Memory B cell (primary cell): ENCODE measurements at regions not wholly inside any gene's neighbourhood (a gene's known extent, or its start where the extent isn't known, plus 50 kb on each side); places are given as distances from the start of the nearest gene placed in this dataset.

Source experiments
- ATAC-seq: fragments of 150-1000 bp; cut with Tn5 transposase; 2 replicates; pipeline ENCODE4 v1.10.0; 2021; ENCODE audit warnings: low read depth, mild to moderate bottlenecking, moderate library complexity
- DNase-seq, 2 donors: peaks; one replicate each; pipeline ENCODE4 v3.0.0; 2022; ENCODE audit warnings: low spot score in 2 of 2
- H3K27ac Mint-ChIP-seq: one replicate; pipeline ENCODE4 v1.8.0; 2022; ENCODE audit warnings: mild to moderate bottlenecking, moderate library complexity, mixed read lengths
- H3K27me3 Mint-ChIP-seq: one replicate; pipeline ENCODE4 v1.8.0; 2022; ENCODE audit warnings: mixed read lengths
- H3K36me3 Mint-ChIP-seq: one replicate; pipeline ENCODE4 v1.8.0; 2022; ENCODE audit warnings: mild to moderate bottlenecking, mixed read lengths
- H3K4me1 Mint-ChIP-seq: one replicate; pipeline ENCODE4 v1.8.0; 2022; ENCODE audit warnings: mixed read lengths
- H3K4me3 Mint-ChIP-seq: one replicate; pipeline ENCODE4 v1.8.0; 2022; ENCODE audit warnings: mild to moderate bottlenecking, moderate library complexity, mixed read lengths
- H3K9me3 Mint-ChIP-seq: one replicate; pipeline ENCODE4 v1.8.0; 2022; ENCODE audit warnings: mixed read lengths

DNA sequence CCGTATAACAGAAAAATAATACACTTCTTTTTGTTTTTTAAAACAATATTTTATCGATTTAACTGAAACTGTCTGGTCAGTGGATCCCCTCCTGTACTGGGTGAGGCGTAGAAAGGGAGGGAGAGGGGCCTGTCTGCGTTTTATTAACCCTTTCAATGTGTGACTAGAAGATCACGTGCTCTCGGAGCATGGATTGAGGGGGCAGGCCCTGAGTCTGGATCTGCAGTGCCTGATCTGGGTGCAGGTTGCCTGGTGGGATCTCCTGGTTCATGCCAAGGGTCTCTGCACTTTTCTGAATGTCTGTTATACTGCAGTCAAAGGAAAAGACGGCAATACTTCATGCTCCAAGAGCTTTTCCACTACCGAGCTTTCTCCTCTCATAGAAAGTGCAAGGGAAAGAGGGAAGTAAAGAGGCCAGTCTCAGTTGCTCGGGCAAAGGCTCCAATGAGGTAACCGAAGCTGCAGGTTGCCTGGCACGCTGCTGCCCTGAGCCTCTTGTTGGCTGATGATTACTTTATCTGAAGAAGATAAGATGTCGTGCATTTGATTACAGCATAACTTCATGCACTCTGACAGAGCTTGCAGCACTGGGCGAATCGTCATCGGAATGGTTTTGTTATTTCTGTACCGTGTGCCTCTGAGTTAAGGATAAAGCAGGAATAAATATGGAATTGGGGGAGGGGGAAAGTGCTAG, 167.5 kb upstream of the PMEPA1 start:
- ATAC-seq (no peak), DNase-seq (no peak)
- Mint-ChIP-seq H3K27ac (no peak overlapping the region), H3K9me3 (no peaks in the 10 kb centered on the region), H3K36me3 (no peaks in the 10 kb centered on the region), H3K4me1 (no peaks in the 10 kb centered on the region), H3K27me3 (peaks cover 3% of the 10 kb centered on the region), H3K4me3 (no peak overlapping the region)

DNA sequence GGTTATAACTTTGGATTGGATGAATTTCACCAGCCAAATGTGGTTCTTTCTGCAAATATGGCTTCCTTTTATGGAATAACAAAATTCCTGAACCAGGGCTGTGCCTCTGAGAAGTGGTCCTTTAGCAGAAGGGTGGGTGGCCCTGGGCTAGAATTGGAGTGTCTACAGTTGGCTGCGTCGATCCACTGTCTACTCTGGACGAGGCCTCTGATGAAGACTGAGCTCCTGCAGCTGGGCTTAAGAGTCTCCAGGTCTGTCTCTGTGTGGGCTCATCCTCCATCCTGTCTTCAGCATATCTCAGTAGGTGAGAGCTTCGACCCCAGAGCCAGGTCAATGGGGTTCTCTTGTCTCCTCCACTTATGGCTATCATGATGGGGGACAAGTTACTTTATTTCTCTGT, 166.3 kb upstream of the PMEPA1 start:
- Mint-ChIP-seq H3K36me3 (no peaks in the 10 kb centered on the region), H3K27ac (no peak overlapping the region), H3K4me1 (no peaks in the 10 kb centered on the region), H3K4me3 (no peak overlapping the region), H3K9me3 (no peaks in the 10 kb centered on the region), H3K27me3 (peaks cover 4% of the 10 kb centered on the region)
- DNase-seq: no peak
- no peak for ATAC-seq

DNA sequence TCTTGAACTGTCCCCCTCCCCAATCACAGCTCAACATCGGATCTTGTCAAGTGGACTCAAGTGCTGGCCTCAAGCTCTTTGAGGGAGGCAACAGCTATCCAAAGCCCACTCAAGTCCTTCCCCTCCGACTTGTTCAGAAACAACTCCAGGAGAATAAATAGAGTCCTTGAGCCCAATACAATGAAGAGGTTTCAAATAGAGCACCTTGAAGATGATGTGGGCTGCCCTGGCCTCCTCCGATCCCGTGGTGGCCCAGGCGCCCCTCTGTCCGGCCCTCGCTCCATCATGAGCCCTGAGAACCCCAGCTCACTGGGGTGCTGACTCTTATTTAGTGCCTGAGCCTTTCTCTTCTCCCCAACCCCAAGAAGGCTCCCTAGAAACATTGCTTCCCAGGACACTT, 164.3 kb upstream of the PMEPA1 start:
- no peaks in the 10 kb centered on the region for H3K36me3 Mint-ChIP-seq
- peaks cover 14% of the 10 kb centered on the region for H3K27me3 Mint-ChIP-seq
- H3K4me3 Mint-ChIP-seq: no peak overlapping the region
- DNase-seq (no peak), ATAC-seq (no peak)
- H3K4me1 Mint-ChIP-seq: no peaks in the 10 kb centered on the region
- no peak overlapping the region for H3K27ac Mint-ChIP-seq
- H3K9me3 Mint-ChIP-seq: no peaks in the 10 kb centered on the region

DNA sequence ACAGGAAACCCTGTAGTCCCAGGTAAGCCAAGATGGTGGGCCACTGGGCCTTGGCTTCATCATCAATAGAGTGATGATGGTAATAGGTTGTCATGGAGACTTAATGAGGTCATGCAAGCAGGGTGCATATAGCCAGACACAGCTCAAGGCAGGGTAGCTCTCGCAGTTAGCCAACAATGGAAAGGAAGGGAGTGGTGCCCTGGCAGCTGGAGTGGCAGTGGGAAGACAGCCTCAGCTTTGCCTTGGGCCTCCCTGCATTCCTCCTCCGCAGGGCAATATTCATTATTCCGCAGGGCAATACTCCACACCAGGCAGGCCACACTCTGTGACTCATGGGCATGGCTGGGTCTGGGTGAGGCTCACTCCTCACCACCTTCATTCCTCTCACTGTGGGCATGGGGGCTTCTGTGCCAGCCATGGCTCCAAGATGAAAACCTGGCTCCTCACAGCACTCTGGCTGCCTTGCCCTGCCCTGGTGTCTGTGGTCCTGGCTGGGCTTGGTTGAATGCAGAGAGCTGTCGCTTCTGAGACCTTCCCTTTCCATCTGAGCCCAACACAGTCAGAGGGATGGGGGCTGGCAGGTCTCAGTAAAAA, 163.1 kb upstream of the PMEPA1 start:
- DNase-seq (no peak), ATAC-seq (no peak)
- Mint-ChIP-seq H3K27me3 (peaks cover 17% of the 10 kb centered on the region), H3K36me3 (no peaks in the 10 kb centered on the region), H3K4me1 (no peaks in the 10 kb centered on the region), H3K27ac (no peak overlapping the region), H3K9me3 (no peaks in the 10 kb centered on the region), H3K4me3 (no peak overlapping the region)

DNA sequence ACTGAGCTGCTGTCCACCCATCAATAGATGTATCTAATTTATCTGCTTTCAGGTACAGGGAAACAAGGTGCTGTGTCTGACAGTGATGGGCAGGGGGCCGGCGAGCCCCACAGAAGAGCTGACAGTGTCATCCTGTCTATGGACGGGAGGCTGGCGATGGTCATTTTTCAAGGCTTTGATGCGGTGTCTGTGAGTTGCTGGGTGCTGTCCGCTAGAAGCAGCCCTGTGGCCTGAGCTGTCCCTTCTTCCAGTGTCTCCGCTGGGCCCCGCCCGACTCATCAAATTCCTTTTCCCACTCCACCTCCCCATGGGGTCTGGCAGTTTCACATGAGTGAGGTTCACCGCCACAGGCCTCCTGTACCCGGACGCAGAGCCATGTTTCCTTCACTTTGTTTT, 161.4 kb upstream of the PMEPA1 start:
- H3K4me1 Mint-ChIP-seq: no peaks in the 10 kb centered on the region
- H3K27ac Mint-ChIP-seq: no peak overlapping the region
- no peaks in the 10 kb centered on the region for H3K36me3 Mint-ChIP-seq
- H3K27me3 Mint-ChIP-seq: peaks cover 22% of the 10 kb centered on the region
- no peak for ATAC-seq
- no peaks in the 10 kb centered on the region for H3K9me3 Mint-ChIP-seq
- DNase-seq: no peak
- no peak overlapping the region for H3K4me3 Mint-ChIP-seq

DNA sequence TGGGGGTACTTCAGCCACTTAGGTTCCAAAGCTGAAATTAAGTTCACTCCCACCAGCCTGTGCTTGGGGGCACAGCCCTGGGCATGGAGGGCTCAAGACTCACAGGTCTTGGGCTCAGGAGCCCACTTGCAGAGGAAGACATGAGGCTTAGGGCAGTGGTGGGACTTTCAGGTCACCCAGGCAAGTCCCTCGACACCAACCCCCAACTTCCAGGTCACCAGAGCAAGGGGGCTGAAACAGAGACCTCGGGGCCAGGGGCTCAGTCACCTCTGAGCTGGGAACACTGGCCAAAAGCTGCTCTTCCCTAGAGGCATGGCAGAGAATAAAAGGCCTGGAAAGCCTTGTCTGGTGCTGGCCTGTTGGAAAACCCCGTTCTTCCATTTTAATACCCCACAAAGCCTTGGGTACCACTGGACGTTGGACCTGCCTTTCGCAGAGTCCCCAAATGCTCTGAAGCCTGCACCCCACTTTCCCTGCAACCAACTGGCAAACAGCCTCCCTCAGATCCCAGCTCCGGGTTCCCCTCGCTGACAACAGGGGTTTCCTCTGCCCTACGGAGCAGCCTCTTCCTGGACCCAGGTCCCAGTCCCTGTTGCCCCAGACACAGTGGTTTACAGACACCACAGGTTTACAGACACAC, 160.9 kb upstream of the PMEPA1 start:
- Mint-ChIP-seq H3K4me1 (no peaks in the 10 kb centered on the region), H3K27me3 (peaks cover 24% of the 10 kb centered on the region), H3K36me3 (no peaks in the 10 kb centered on the region), H3K4me3 (no peak overlapping the region), H3K9me3 (no peaks in the 10 kb centered on the region), H3K27ac (no peak overlapping the region)
- DNase-seq (no peak), ATAC-seq (no peak)

DNA sequence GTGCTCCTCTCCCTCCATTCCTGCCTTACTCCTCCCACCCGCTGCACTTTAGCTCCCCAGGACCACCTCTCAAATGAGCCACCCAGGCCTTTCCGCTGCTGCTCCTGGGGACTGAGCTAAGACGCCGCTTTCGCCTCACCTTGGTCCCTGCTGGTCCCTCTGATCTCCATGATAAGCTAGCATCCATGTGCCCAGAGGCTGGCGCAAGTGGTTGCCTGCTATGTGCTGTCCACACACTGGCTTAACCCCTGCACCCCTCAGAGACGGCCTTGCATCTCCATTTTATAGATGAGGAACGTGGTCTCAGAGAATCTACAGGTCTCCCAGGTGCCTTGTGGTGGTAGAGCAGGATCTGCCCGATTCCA, 160.1 kb upstream of the PMEPA1 start:
- no peak for ATAC-seq
- Mint-ChIP-seq H3K27ac (no peak overlapping the region), H3K27me3 (peaks cover 26% of the 10 kb centered on the region), H3K4me1 (no peaks in the 10 kb centered on the region), H3K9me3 (no peaks in the 10 kb centered on the region), H3K4me3 (no peak overlapping the region), H3K36me3 (no peaks in the 10 kb centered on the region)
- DNase-seq: no peak

DNA sequence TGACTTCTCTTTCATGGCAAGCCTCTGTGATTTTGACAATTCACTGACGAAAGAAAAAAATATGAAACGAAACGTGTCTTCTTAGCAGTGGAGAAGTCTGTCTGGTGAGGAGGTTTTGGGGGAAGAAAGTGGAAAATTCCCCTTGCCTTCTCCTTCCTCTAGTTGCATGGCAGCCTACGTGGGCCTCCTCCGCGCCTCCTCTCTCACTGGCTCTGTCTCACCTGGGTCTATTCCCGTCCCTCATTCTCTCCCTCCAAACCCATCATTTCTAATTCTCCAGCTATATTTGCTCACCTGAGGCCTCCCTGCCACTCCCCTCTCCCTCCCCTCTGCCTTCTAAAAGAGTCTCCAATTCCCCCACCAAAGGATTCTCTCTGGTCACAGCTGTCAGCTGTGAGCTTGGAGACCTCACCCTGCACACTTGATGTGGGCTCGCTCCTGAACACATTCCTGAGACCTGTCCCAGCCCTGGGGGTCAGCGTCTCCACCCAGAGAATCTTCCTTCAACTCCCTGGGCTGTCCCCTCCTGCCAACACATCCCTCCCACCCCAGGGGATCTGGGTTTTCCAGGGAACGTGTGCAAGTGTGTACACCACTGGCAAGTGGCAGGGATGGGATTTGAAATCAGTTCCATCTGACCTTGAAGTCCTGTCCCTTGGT, 159.6 kb upstream of the PMEPA1 start:
- H3K4me1 Mint-ChIP-seq: no peaks in the 10 kb centered on the region
- H3K4me3 Mint-ChIP-seq: no peak overlapping the region
- ATAC-seq (no peak), DNase-seq (no peak)
- no peak overlapping the region for H3K27ac Mint-ChIP-seq
- H3K9me3 Mint-ChIP-seq: no peaks in the 10 kb centered on the region
- H3K27me3 Mint-ChIP-seq: peaks cover 26% of the 10 kb centered on the region
- H3K36me3 Mint-ChIP-seq: no peaks in the 10 kb centered on the region

DNA sequence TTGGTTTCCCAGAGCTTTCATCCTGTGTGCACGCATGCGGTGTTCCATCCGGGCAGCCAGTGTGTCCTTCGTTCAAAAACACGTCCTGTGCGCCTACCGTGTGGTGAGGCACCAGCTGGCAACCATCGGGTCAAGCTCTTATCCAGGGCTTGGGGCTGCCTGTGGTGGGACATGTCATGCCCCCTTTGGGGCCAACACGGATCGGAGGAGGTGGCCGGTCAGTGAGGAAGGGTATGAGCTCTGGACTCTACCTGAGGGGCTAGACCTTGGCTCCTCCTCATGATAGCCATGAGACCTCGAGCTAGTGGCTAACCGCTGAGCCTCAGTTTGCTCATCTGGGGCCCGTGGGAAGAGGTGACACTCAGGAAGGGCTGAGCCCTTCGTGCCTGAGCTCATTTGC, 158.5 kb upstream of the PMEPA1 start:
- Mint-ChIP-seq H3K27me3 (peaks cover 28% of the 10 kb centered on the region), H3K4me1 (no peaks in the 10 kb centered on the region), H3K27ac (no peak overlapping the region), H3K4me3 (no peak overlapping the region), H3K36me3 (no peaks in the 10 kb centered on the region), H3K9me3 (no peaks in the 10 kb centered on the region)
- ATAC-seq: no peak
- DNase-seq: no peak

DNA sequence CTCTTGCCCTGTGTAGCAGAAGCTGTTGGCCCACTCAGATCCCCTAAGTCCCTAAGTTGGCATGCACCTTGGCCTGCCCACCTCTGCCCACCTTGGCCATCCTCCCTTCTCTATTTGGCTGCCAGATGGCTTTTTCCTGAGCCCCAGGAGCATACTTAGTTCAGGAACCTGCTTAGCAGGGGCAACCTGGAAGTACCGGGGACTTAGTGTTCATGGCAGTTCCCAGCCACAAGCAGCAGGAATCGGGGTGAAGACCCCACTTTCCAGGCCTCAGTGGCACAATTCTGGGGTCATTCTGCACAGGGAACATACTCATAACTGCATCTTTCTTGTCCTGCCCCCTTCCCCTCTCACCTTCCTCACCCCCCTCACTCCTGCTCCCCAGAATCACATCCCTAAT, 158.0 kb upstream of the PMEPA1 start:
- DNase-seq (no peak), ATAC-seq (no peak)
- Mint-ChIP-seq H3K27me3 (peaks cover 30% of the 10 kb centered on the region), H3K27ac (no peak overlapping the region), H3K4me1 (no peaks in the 10 kb centered on the region), H3K4me3 (no peak overlapping the region), H3K36me3 (no peaks in the 10 kb centered on the region), H3K9me3 (no peaks in the 10 kb centered on the region)

DNA sequence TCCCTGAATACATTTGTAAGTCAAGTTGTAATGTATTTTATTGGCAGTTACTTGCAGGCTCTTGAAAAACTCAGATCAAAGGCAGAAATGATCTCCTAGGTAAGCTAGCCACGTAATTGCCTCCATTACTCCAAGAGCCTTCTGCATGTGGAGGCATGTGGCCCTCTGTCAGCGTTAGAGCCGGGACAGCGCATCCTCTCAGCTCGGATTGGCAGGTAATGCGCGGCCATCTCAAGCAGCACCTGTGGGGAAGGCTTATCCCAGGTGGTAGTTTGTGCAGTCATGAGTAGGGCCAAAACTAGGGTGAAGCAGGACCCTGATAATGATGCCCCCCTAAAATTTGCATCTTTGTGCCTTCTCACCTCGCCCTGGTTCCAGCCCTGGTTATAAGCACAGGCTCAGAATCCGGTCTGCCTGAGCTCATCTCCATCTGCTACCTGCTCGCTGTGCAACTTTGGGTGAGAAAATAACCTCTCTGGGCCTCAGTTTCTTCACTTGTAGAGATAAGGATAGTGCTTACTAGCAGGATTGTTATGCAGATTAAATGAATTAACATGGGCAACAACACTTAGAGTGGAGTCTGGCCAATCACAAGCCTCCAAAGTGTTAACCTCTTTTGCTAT, 157.5 kb upstream of the PMEPA1 start:
- no peaks in the 10 kb centered on the region for H3K4me1 Mint-ChIP-seq

DNA sequence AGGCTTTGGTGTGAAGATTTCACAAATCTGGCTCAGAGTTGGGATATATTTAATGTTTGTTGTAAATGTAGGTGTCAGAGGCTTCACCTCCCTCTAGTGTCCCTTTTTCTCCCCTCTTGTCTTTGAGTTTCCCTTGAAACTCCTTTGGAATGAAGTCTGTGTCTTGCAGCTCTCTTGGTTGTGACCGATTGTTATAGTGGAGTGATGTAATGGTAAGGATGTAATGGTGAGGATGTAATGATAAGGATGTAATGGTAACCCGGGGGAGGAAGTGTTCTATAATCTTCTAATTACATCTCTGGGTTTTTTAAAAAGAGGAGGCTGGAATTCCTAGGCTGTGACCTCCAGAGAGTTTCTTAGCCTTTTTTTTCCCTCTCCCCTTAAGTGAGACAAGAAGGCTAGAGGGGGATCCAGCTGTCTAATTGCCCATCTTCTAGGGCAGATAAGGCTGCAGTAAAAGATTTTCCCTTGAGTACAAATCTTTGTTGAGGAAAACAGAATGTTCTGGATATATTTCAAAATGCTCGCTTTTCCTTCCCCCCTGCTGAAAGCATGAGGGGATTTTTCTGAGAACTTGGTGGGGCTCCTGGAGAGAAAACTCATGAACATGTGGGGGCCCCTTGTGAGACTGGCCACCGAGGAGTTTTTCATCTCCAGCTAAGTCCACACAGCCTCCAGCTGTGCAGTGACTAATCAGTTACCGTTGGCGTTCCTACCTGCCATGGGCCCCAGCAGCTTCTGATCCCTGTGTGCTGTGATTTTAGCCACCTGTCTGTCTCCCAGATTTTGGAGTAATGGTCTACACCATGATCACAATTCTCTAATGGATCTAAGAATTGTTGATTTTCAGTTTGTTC, 156.7 kb upstream of the PMEPA1 start:
- no peaks in the 10 kb centered on the region for H3K4me1 Mint-ChIP-seq
- no peaks in the 10 kb centered on the region for H3K36me3 Mint-ChIP-seq
- DNase-seq (no peak), ATAC-seq (no peak)
- no peak overlapping the region for H3K4me3 Mint-ChIP-seq
- no peak overlapping the region for H3K27ac Mint-ChIP-seq
- H3K27me3 Mint-ChIP-seq: peaks cover 29% of the 10 kb centered on the region
- no peaks in the 10 kb centered on the region for H3K9me3 Mint-ChIP-seq

More for the DNA sequence above, 157.5 kb upstream of the PMEPA1 start:
- H3K9me3 Mint-ChIP-seq: no peaks in the 10 kb centered on the region
- no peak overlapping the region for H3K27ac Mint-ChIP-seq
- DNase-seq (no peak), ATAC-seq (no peak)
- H3K27me3 Mint-ChIP-seq: peaks cover 29% of the 10 kb centered on the region
- no peaks in the 10 kb centered on the region for H3K36me3 Mint-ChIP-seq
- H3K4me3 Mint-ChIP-seq: no peak overlapping the region

DNA sequence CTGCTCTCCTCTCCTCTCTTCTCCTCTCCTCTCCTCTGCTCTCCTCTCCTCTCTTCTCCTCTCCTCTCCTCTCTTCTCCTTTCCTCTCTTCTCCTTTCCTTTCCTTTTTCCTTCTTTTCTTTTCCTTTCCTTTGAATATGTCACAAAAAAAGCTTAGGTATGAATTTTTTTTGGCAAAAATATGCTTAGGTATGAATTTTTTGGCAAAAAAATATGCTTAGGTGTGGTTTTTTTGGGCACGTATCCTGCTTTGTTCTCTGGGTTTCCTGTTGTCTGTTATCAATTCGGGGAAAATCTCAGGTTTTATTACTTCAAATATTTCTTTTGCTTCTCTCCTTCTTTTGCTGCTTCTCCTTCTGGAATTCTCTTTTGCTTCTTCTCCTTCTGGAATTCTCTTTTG, 155.5 kb upstream of the PMEPA1 start:
- H3K4me3 Mint-ChIP-seq: no peak overlapping the region
- H3K27ac Mint-ChIP-seq: no peak overlapping the region

More for the DNA sequence above, 155.5 kb upstream of the PMEPA1 start:
- Mint-ChIP-seq H3K36me3 (no peaks in the 10 kb centered on the region), H3K4me1 (no peaks in the 10 kb centered on the region), H3K9me3 (no peaks in the 10 kb centered on the region), H3K27me3 (peaks cover 26% of the 10 kb centered on the region)
- ATAC-seq: no peak
- no peak for DNase-seq
